Left colon (tissue), 2 donors: ENCODE measurements at regions not wholly inside any gene's neighbourhood (a gene's known extent, or its start where the extent isn't known, plus 50 kb on each side); places are given as distances from the start of the nearest gene placed in this dataset.
"Not testable (repeated sequence)": the region's sequence is repeated elsewhere in the genome, so short reads cannot be mapped to it uniquely, and the experiment has no call there.

Experiments used
- ATAC-seq: fragments of 200-7000 bp; cut with Tn5 transposase; one replicate; pipeline ENCODE4 v1.9.1; 2020; ENCODE audit warnings: mild to moderate bottlenecking, moderate library complexity
- DNase-seq, 2 donors: peaks; one replicate each; pipeline ENCODE4 v3.0.0-alpha.2; 2020
- intact Hi-C, 2 donors: fragments of 100-400 bp; cut with DNase I in 1 of 2; cut with micrococcal nuclease in 1 of 2; formaldehyde crosslinking; loops; one replicate each; pipeline versions ENCODE4 v1.11.2 to v1.14.0; 2022; cut with DNase I, micrococcal nuclease
- donor health status: DM: no; HTN: no; CAD: no.
- donor health status: DM: yes; HTN: yes; CAD: no.

DNA sequence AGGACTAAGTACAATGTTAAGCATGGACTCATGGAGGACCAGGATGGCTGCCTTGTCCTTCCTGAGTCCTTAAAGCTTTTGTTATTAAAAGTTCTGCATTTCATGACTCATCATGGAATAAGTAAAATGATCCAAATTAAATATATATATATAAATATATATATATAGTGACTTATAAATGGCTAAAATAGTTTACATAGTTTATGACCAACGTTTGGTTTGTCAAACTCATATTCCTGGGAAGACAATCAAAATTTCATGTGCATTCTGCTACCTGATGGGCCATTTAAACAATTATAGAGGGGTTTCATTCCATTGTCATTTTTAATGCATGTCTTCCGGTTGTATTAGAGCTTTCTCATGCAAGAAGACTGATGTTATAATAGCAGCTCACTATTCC lies 1190.7 kb downstream of the FSCB start:
- DNase-seq (no peak), ATAC-seq (no peak)
- intact Hi-C loops: no loop called here

DNA sequence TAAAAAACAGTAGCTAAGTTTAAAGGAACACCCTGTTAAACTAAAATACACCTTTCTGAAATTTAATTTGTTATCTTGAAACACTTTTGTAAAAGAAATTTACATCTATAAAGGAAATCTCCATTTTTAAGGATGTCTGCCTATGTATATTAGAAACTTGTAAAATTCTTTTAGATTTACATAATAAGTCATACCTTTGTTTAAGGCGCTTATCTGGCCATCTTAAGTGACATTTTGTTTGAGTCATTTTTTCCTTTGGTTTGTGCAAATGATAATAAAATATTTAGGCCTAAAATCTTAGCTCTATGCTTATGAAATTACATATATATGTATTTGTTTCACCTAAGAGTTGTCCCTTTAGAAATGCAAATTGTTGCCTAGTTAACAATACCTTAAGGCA lies 1193.4 kb downstream of the FSCB start:
- ATAC-seq: no peak
- no peak for DNase-seq
- intact Hi-C loops: no loop called here

DNA sequence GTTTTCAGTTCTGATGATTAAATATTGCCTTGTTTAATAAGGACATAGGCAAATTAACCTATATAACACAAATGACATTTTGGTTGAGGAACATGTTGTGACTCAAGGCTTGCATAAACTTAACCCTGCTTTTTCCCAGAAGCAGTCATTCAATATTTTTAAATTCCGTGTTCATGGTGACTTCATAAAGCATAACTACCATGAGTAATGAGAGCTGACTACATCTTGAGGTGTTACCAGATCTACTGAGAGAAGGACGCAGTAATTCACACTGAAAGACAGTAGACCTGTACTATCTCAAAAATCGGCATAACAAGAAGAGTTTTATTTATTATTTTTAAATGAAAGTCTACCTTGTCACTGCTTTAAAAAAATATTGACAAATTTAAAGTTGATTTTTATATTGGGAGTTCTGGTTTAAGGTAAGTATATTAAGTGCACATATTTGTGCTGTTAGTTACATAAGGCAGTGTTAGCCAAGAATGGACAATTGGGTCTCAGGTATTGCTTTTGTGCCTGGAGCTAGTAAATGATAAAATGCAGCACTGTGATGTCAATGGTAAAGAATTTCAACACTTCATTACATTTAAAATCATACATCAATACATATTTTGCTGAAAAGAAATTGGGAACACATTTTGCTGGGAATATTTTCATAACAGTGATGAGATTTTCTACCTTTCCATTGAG lies 1198.5 kb downstream of the FSCB start:
- ATAC-seq (no peak), DNase-seq (no peak)
- intact Hi-C loops: no loop called here

DNA sequence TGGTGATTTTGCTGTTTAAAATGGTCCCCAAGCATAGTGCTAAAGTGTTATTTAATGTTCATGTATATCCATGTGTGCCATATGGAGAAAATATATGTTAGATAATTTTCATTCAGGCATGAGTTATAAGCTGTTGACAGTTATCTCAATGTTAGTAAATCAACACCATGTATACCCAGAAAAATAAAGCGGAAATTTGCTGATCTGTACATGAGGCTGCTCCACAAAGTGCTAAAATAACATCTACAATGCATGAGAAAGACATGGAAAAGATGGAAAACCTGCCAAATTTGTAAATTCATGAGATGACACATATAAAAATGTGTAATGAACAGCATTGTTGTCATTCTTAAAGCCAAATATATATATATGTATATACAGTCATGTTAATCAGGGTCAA lies 1199.2 kb downstream of the FSCB start:
- DNase-seq (no peak), ATAC-seq (no peak)
- intact Hi-C loops: no loop called here

DNA sequence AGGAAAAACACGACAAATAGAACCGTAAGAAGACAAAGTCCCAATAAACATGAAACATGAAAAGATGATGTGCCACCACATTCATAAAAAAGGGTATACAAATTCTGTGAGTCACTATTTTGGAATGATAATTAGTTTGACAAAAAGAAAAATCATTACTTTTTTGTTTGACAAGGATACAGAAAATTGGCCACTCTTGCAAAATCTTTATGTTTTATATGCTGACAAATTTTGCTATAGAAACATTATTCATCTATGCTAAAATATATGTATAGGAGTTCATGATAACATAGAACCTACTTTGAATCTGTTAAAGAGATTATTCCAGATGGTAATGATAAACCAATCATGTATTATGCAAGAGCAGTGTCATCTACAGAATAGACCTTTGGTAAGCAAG lies 1201.0 kb downstream of the FSCB start:
- DNase-seq (no peak), ATAC-seq (no peak)
- intact Hi-C loops: no loop called here

DNA sequence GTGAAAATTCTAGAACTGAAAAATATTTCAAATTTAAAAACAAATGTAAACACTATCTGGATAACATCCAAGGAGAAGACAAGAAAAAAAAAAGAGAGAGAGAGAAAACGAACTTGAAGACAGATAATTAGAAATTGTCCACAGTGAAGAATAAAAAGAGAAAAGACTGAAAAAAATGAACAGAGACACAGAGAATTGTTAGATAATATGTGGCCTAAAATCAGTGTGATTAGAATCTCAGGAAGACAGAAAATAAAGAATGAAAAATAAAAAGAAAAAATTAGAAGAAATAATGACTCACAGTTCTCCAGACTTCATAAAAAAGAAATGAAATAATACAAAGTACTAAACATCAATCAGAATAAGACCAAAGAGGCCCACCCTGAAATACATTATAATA lies 1209.3 kb downstream of the FSCB start:
- no peak for ATAC-seq
- intact Hi-C loops: no loop called here
- DNase-seq: no peak

DNA sequence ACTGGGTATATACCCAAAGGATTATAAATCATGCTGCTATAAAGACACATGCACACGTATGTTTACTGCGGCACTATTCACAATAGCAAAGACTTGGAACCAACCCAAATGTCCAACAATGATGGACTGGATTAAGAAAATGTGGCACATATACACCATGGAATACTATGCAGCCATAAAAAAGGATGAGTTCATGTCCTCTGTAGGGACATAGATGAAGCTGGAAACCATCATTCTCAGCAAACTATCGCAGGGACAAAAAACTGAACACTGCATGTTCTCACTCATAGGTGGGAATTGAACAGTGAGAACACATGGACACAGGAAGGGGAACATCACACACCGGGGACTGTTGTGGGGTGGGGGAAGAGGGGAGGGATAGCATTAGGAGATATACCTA lies 1211.0 kb downstream of the FSCB start:
- intact Hi-C loops, DNase-seq, ATAC-seq: not testable (repeated sequence)

DNA sequence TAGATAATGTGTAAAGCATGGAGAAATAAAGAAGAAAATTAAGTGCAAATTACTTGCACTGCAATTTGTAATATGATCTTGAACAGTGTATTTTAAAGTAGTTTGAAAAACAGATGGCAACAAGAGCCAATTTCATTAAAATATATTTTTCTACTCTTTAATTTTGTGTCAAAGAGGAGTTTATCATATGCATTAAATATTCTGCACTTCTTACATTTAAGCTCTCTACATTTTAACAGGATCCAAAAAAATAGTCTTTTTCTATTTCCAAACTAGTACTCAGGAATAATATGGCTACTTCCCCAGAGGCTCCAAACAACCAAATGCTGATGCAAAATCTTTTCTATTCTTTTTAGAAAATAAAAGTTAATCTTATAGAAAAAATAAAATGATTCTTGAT lies 1221.5 kb downstream of the FSCB start:
- no peak for DNase-seq

DNA sequence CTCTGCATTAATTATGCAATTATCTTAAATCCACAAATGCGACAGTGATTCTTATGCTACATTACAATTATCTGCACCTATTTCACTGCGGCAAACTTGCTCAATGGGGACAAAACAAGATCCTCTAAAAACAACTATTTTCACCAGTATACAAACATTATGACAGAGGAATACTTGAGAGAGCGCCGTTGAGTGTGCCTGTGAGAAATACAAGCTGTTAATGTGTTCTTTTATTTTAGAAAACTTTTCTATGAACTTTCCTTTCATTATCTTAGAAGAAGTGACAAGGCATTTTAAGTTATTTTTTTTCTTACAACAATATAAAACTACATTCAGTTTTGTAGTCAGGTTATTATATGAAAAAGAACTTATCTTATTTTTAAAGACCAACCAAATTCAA lies 1247.0 kb downstream of the FSCB start:
- ATAC-seq (no peak), DNase-seq (no peak)
- intact Hi-C loops: no loop called here

More for the DNA sequence above, 1221.5 kb downstream of the FSCB start:
- intact Hi-C loops: no loop called here
- no peak for ATAC-seq

DNA sequence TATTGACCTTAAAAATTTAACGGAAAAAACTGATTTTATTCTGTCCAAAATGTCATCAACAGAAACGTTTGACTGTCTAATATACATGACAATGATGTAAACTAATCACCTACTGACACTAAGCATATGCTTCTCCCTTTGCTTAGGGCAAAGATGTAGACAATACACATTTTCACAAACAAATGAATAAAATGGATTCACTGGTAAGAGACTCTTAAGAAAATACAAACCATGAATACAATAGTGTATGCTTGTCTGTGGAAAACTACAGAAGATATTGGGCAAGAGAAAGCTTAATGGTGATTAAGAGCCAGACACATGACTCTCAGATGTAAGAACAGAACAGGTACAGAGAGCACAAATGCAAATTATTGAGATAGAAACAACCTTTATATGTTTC lies 1248.7 kb downstream of the FSCB start:
- DNase-seq (no peak), ATAC-seq (no peak)
- intact Hi-C loops: loop anchor here in 1 of 2 donors (2.0 kb wide), 1 partner anchor 22 kb away; no protein-coding TSS in a partner anchor

DNA sequence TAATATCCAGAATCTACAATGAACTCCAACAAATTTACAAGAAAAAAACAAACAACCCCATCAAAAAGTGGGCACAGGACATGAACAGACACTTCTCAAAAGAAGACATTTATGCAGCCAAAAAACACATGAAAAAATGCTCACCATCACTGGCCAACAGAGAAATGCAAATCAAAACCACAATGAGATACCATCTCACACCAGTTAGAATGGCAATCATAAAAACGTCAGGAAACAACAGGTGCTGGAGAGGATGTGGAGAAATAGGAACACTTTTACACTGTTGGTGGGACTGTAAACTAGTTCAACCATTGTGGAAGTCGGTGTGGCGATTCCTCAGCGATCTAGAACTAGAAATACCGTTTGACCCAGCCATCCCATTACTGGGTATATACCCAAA lies 1250.1 kb downstream of the FSCB start:
- intact Hi-C loops: not testable (repeated sequence)

DNA sequence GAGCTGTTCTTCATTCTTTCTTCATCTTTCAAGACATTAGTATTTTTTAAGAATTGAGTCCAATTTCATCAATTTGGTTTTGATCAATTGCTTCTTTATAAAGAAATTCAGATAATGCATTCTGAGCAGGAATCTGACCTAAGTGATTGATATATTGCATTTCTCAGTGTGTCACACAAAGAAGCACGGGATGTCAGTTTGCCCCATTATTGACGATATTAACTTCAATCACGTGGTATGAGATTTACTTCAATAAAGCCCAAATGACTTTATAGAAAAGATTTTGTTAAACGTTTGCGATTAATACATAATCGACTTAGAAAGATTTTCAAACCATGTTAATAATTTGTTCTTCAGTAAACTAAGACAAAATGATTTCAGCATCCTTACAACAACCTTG lies 1254.2 kb downstream of the FSCB start:
- intact Hi-C loops: no loop called here
- ATAC-seq: no peak
- no peak for DNase-seq

More for the DNA sequence above, 1250.1 kb downstream of the FSCB start:
- not testable (repeated sequence) for DNase-seq, ATAC-seq

DNA sequence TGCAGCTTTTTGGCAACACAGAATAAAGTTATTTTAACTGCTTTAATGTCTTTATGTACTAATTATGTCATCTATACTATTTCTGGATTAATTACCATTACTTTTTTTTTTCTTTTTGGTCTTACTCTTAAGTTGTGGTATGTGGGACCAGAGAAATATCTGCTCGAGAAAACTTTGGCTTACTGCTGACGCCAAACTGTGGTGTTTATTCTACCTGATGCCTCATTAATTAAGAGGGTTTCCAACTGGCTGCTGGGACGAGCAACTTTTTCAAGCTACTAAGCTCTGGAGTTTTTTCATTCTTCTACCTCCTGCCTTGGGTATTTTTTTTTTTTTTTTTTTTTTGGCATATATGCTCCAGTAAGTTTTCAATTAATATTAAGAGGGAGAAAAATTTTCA lies 1257.5 kb downstream of the FSCB start:
- no peak for ATAC-seq
- intact Hi-C loops: no loop called here
- DNase-seq: no peak

DNA sequence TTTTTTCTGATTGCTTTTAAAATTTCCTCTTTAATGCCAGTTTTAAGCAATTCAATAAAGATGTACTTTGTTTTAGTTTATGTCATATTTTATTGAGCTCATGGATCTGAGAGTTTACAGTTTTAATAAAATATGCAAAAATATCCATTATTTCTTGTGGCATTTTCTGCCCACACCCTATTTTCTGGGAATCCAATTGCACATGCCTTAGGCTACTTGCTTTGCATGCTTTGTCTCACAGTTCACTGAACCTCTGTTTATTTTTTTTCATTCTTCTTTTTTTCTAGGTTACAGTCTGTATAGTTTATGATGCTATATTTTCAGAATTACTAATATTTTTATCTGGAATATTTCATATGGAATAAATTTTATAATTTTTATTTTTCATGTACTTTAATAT lies 1258.0 kb downstream of the FSCB start:
- ATAC-seq (no peak), DNase-seq (no peak)
- intact Hi-C loops: no loop called here

DNA sequence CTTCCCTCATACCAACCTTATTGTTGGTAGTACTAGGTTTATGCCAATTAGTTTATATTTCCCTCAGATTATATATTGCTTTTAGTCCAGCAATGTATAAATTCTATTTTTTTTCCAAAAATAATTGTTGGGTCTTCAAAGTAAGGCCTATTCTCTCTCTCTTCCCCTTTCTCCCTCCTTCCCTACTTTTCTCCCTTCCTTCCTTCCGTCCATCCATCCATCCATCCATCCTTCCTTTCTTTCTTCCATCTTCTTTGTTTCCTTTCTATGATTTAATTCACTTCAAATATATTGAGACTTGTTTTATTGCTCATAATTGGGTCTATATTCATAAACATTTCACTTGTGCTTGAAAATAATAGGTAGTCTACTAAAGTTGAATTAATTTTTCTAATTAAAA lies 1259.2 kb downstream of the FSCB start:
- intact Hi-C loops: no loop called here
- ATAC-seq (no peak), DNase-seq (no peak)

DNA sequence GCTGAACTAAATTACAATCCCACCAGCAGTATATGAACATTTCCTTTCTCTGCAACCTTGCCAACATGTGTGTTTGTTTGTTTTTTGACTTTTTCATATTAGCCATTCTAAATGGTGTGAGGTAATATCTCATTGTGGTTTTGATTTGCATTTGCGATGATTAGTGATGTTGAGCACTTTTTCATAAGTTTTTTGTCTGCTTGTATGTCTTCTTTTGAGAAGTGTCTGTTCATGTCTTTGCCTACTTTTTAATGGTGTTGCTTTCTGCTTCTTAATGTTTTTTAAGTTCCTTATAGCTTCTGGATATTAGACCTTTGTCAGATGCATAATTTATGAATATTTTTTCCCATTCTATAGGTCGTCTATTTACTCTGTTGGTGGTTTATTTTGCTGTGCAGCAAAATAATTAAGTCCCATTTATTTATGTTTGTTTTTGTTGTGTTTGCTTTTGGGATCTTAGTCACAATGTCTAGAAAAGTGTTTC lies 1262.9 kb downstream of the FSCB start:
- no peak for ATAC-seq
- DNase-seq: no peak
- intact Hi-C loops: no loop called here

DNA sequence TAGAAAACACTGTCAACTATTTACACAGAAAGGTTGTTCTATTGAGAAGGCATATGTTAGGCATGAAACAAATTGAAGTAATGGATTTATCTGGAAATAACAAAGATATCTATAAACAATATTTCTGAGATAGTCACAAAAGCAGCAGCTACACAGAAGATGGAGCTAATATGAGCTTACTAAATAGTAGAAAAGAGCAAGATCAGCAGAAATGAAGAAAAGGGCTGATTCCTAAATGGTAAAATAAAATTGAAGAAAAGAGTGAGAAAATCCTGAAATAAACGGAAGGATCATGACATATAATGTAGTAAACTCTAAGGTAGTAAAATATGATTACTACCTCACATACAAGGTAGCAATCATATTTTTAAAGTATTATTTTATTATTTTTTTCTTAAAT lies 1263.9 kb downstream of the FSCB start:
- intact Hi-C loops: no loop called here
- ATAC-seq (no peak), DNase-seq (no peak)

DNA sequence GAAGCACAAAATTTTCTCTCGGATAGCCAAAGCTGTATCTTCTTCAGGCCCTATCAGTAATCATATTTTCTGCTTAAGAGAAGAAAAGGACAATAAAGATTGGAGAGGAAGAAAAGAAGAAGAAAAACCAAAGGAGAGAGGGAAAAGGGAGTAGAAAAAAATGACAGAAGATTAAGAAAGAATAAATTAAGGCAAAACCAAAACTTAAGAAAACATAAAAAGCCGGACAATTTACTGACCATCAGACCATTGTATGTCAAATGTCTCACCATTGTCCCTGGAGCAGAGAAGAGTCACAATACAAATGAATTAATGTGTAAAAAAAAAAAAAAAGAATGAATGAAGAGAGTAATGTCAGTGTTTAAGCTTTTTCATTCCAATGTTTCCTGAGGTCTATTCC lies 1274.8 kb downstream of the FSCB start:
- intact Hi-C loops: no loop called here
- no peak for ATAC-seq

DNA sequence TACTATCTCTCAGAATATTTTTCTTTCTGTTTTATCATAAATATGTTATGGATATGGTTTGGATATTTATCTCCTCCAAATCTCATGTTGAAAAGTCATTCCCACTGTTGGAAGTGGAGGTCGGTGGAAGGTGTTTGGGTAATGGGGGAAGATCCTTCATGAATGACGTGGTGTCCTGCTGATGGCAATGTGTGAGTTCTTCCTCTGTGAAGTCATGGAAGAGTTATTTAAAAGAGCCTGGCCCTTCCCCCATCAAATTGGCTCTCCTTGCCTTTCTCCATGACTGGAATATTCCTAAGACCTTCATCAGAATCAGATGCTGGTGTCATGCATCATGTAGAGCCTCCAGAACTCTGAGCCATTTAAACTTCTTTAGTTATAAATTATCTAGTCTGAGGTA lies 1291.6 kb downstream of the FSCB start:
- intact Hi-C loops: no loop called here
- ATAC-seq (no peak), DNase-seq (no peak)

More for the DNA sequence above, 1274.8 kb downstream of the FSCB start:
- no peak for DNase-seq

DNA sequence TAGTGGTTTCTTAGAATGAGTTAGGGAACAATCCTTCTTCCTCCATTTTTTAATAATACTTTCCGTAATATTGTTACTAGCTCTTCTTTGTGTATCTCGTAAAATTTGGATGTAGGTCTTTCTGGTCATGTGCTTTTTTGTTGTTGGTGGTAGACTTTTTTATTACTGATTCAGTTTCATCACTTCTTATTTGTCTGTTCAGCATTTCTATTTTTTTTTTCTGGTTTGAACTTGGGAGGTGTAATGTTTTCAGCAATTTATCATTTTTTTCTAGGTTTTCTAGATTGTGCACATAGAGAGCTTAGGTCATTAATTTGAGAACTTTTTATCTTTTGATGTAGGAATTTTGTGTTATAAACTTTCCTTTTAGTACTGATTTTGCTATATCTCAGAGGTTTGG lies 1299.9 kb downstream of the FSCB start:
- ATAC-seq: no peak
- intact Hi-C loops: no loop called here
- no peak for DNase-seq

DNA sequence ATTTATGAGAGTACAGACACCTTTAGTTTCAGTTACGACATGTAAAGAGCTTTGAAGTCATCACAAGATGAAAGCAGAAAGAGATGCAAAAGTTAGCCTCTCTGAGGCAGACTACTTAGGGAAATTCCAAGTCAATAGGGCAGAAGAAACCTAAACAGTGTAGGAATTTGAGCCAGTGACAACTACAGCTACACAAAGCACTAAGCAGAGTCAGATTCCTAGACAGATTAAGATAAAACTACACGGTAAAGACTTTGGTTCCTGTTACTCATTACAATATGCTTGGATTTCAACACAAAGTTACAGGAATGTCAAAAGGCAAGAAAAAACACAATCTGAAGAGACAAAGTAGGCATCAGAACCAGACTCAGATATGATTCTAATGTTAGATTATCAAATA lies 1302.3 kb downstream of the FSCB start:
- DNase-seq: no peak
- intact Hi-C loops: no loop called here
- ATAC-seq: no peak
